WTC11 (cell line): ENCODE measurements at regions not wholly inside any gene's neighbourhood (a gene's known extent, or its start where the extent isn't known, plus 50 kb on each side); places are given as distances from the start of the nearest gene placed in this dataset.
"Not testable (repeated sequence)": the region's sequence is repeated elsewhere in the genome, so short reads cannot be mapped to it uniquely, and the experiment has no call there.

Experiments used
- ATAC-seq: fragments of 200-7000 bp; cut with Tn5 transposase; 2 replicates; pipeline ENCODE4 v1.10.0; 2021; ENCODE audit warnings: mild to moderate bottlenecking, moderate library complexity
- CTCF ChIA-PET: fragments of 300-600 bp; sonication (Branson Sonifier 250); formaldehyde crosslinking; loops from one replicate; lab custom pipeline; 2021; ENCODE audit warnings: antibody characterized with exemption; lab: Charles Lee
- POLR2A ChIA-PET: fragments of 350-600 bp; sonication (Branson Sonifier 250); formaldehyde crosslinking; loops from one replicate; lab custom pipeline; 2021; ENCODE audit warnings: antibody characterized with exemption; lab: Charles Lee
- DNase-seq: peaks from one replicate; pipeline ENCODE4 v3.0.0; 2021; ENCODE audit warnings: low spot score
- H3K27ac Mint-ChIP-seq: 2 replicates; pipeline ENCODE4 v1.8.0; 2021; ENCODE audit warnings: mixed read lengths
- H3K27me3 Mint-ChIP-seq: 2 replicates; pipeline ENCODE4 v1.8.0; 2021; ENCODE audit warnings: low read depth, mild to moderate bottlenecking, moderate library complexity, mixed read lengths
- H3K36me3 Mint-ChIP-seq: 2 replicates; pipeline ENCODE4 v1.8.0; 2021; ENCODE audit warnings: mixed read lengths
- H3K4me1 Mint-ChIP-seq: 2 replicates; pipeline ENCODE4 v1.8.0; 2022; ENCODE audit warnings: mixed read lengths
- H3K4me3 Mint-ChIP-seq: 2 replicates; pipeline ENCODE4 v1.8.0; 2021; ENCODE audit warnings: mild to moderate bottlenecking, moderate library complexity, mixed read lengths
- H3K9me3 Mint-ChIP-seq: 2 replicates; pipeline ENCODE4 v1.8.0; 2021; ENCODE audit warnings: mixed read lengths
- ATF1 ChIP-seq: sonication (generic); formaldehyde crosslinking; IDR thresholded peaks from 2 replicates; pipeline ENCODE4 v1.8.1; 2023; ENCODE audit warnings: mild to moderate bottlenecking, moderate library complexity, missing genetic modification reagents
- FOXJ3 ChIP-seq: sonication (generic); formaldehyde crosslinking; IDR thresholded peaks from 2 replicates; pipeline ENCODE4 v1.9.0; 2021; ENCODE audit warnings: missing genetic modification reagents, mild to moderate bottlenecking, borderline replicate concordance
- FOXK1 ChIP-seq: sonication (generic); formaldehyde crosslinking; IDR thresholded peaks from 2 replicates; pipeline ENCODE4 v1.8.0; 2022; ENCODE audit warnings: mild to moderate bottlenecking, moderate library complexity, missing genetic modification reagents
- FOXP4 ChIP-seq: sonication (generic); formaldehyde crosslinking; IDR thresholded peaks from 2 replicates; pipeline ENCODE4 v1.8.0; 2022; ENCODE audit warnings: mild to moderate bottlenecking, missing genetic modification reagents
- HMGXB4 ChIP-seq: sonication (generic); formaldehyde crosslinking; IDR thresholded peaks from 2 replicates; pipeline ENCODE4 v1.8.1; 2023; ENCODE audit warnings: mild to moderate bottlenecking, moderate library complexity, missing genetic modification reagents
- JUN ChIP-seq: sonication (generic); formaldehyde crosslinking; IDR thresholded peaks from 2 replicates; pipeline ENCODE4 v1.8.0; 2023; ENCODE audit warnings: mild to moderate bottlenecking, missing genetic modification reagents
- NFYB ChIP-seq: sonication (generic); formaldehyde crosslinking; conservative IDR thresholded peaks from 2 replicates; pipeline ENCODE4 v1.8.0; 2022; ENCODE audit warnings: low read depth, missing genetic modification reagents
- OVOL2 ChIP-seq: fragments of 250-450 bp; sonication (Bioruptor Pico); IDR thresholded peaks from 2 replicates; pipeline ENCODE4 v1.9.0; 2021; ENCODE audit warnings: mild to moderate bottlenecking, borderline replicate concordance
- RORB ChIP-seq: fragments of 250-450 bp; sonication (Bioruptor Pico); IDR thresholded peaks from 2 replicates; pipeline ENCODE4 v1.9.0; 2021; ENCODE audit warnings: mild to moderate bottlenecking
- TP53 ChIP-seq: sonication (generic); formaldehyde crosslinking; IDR thresholded peaks from 2 replicates; pipeline ENCODE4 v1.8.1; 2023; ENCODE audit warnings: mild to moderate bottlenecking, missing genetic modification reagents
- ZBTB43 ChIP-seq: sonication (generic); formaldehyde crosslinking; IDR thresholded peaks from 2 replicates; pipeline ENCODE4 v1.8.1; 2023; ENCODE audit warnings: mild to moderate bottlenecking, missing genetic modification reagents
- ZNF138 ChIP-seq: sonication (generic); formaldehyde crosslinking; conservative IDR thresholded peaks from 2 replicates; pipeline ENCODE4 v1.8.1; 2022; ENCODE audit warnings: mild to moderate bottlenecking, moderate library complexity, missing genetic modification reagents
- ZNF219 ChIP-seq: sonication (generic); formaldehyde crosslinking; IDR thresholded peaks from 2 replicates; pipeline ENCODE4 v1.8.0; 2023; ENCODE audit warnings: missing genetic modification reagents, mild to moderate bottlenecking, borderline replicate concordance
- ZNF532 ChIP-seq: fragments of 250-450 bp; sonication (Bioruptor Pico); IDR thresholded peaks from 2 replicates; pipeline ENCODE4 v1.9.0; 2021; ENCODE audit warnings: mild to moderate bottlenecking, borderline replicate concordance
- ZNF671 ChIP-seq: fragments of 250-450 bp; sonication (Bioruptor Pico); IDR thresholded peaks from 2 replicates; pipeline ENCODE4 v1.8.0; 2021; ENCODE audit warnings: mild to moderate bottlenecking

- TF ChIP-seq ZNF532 (CRISPR knock-in tag) = no peak
- TF ChIP-seq ZNF219 (CRISPR knock-in tag) = no peak
- no peak for TF ChIP-seq RORB (CRISPR knock-in tag)
These were observed 753.6 kb downstream of the CENPC start (continued) for GRCh38 chr4:66791686-66792085.

- H3K9me3 Mint-ChIP-seq = peaks cover 15% of the 10 kb centered on the region
- no peak for DNase-seq
- TF ChIP-seq ZNF138 (no peak), OVOL2 (CRISPR knock-in tag) (no peak), ZNF219 (CRISPR knock-in tag) (no peak), ATF1 (CRISPR knock-in tag) (no peak), ZNF671 (no peak), NFYB (CRISPR knock-in tag) (no peak), TP53 (CRISPR knock-in tag) (no peak), HMGXB4 (CRISPR knock-in tag) (no peak), FOXK1 (no peak), JUN (no peak), FOXJ3 (CRISPR knock-in tag) (no peak), ZBTB43 (CRISPR knock-in tag) (no peak), FOXP4 (no peak)
- ATAC-seq = no peak
- ChIA-PET CTCF (no interaction called here), POLR2A (no interaction called here)
- no peak overlapping the region for H3K27ac Mint-ChIP-seq
- no peaks in the 10 kb centered on the region; the same call in 1 of the 2 replicates for H3K4me1 Mint-ChIP-seq
- H3K27me3 Mint-ChIP-seq = no peaks in the 10 kb centered on the region
- H3K4me3 Mint-ChIP-seq = no peak overlapping the region
- peaks cover 15% of the 10 kb centered on the region for H3K36me3 Mint-ChIP-seq
These were observed 759.8 kb downstream of the CENPC start for GRCh38 chr4:66785479-66785878.

- H3K4me1 Mint-ChIP-seq, ATAC-seq, H3K27ac Mint-ChIP-seq, CTCF ChIA-PET, POLR2A ChIA-PET, DNase-seq, H3K27me3 Mint-ChIP-seq, H3K4me3 Mint-ChIP-seq: not testable (repeated sequence)
- H3K36me3 Mint-ChIP-seq = peaks cover 15% of the 10 kb centered on the region
- H3K9me3 Mint-ChIP-seq = peaks cover 21% of the 10 kb centered on the region
These were observed 762.6 kb downstream of the CENPC start for GRCh38 chr4:66782751-66783150.
